DMS53 (cell line): ENCODE measurements at regions not wholly inside any gene's neighbourhood (a gene's known extent, or its start where the extent isn't known, plus 50 kb on each side); places are given as distances from the start of the nearest gene placed in this dataset.

ENCODE experiments used
- DNase-seq: peaks from one replicate; lab custom pipeline; 2025; lab: John Stamatoyannopoulos, UW

- peak; percentile 20 for DNase-seq
Observed at GRCh38 chr10:2981361-2981801, 86.0 kb upstream of the PFKP start.

- no peak for DNase-seq
Observed at GRCh38 chr10:2980791-2981360, 86.5 kb upstream of the PFKP start.

GRCh38 chr10:2980116-2980515 lies 87.2 kb upstream of the PFKP start:
- no peak for DNase-seq

- no peak for DNase-seq
Observed at GRCh38 chr10:2979306-2979705, 88.0 kb upstream of the PFKP start.

GRCh38 chr10:2978574-2979273 lies 88.6 kb upstream of the PFKP start:
- DNase-seq: no peak

- DNase-seq: peak; percentile 64
Observed at GRCh38 chr10:2978111-2978510, 89.2 kb upstream of the PFKP start.

- no peak for DNase-seq
Observed at GRCh38 chr10:2974503-2975207, 92.7 kb upstream of the PFKP start.

GRCh38 chr10:2974083-2974482 lies 93.3 kb upstream of the PFKP start:
- no peak for DNase-seq

GRCh38 chr10:2972810-2973209 lies 94.5 kb upstream of the PFKP start:
- no peak for DNase-seq

GRCh38 chr10:2972216-2972615 lies 95.1 kb upstream of the PFKP start:
- no peak for DNase-seq

GRCh38 chr10:2970190-2970823 lies 97.0 kb upstream of the PFKP start:
- no peak for DNase-seq

- DNase-seq: no peak
Observed at GRCh38 chr10:2968401-2969058, 98.8 kb upstream of the PFKP start.

- no peak for DNase-seq
Observed at GRCh38 chr10:2966134-2966533, 101.2 kb upstream of the PFKP start.

GRCh38 chr10:2964632-2965296 lies 102.6 kb upstream of the PFKP start:
- DNase-seq: no peak

GRCh38 chr10:2963889-2964631 lies 103.3 kb upstream of the PFKP start:
- no peak for DNase-seq

- DNase-seq: no peak
Observed at GRCh38 chr10:2962194-2962593, 105.2 kb upstream of the PFKP start.

GRCh38 chr10:2958659-2959058 lies 108.7 kb upstream of the PFKP start:
- no peak for DNase-seq

GRCh38 chr10:2957785-2958184 lies 109.6 kb upstream of the PFKP start:
- no peak for DNase-seq

GRCh38 chr10:2955064-2955463 lies 112.3 kb upstream of the PFKP start:
- DNase-seq: no peak

- DNase-seq: no peak
Observed at GRCh38 chr10:2953495-2953894, 113.9 kb upstream of the PFKP start.

GRCh38 chr10:2951235-2951835 lies 116.0 kb upstream of the PFKP start:
- no peak for DNase-seq
